Mesothelial cell of epicardium (in vitro differentiated cells): ENCODE measurements at regions not wholly inside any gene's neighbourhood (a gene's known extent, or its start where the extent isn't known, plus 50 kb on each side); places are given as distances from the start of the nearest gene placed in this dataset.
A peak's percentile ranks its signal among the peaks of the same experiment; 100 is the strongest.

Experiments
- DNase-seq, 2 experiments: peaks; one replicate each; pipeline ENCODE4 v3.0.0; 2021; ENCODE audit warnings: low spot score in 2 of 2; ENCODE audit not compliant: unreplicated experiment in 2 of 2
- H3K27ac Mint-ChIP-seq: 2 replicates; pipeline ENCODE4 v1.8.0; 2021; ENCODE audit warnings: mixed read lengths
- H3K27me3 Mint-ChIP-seq: 2 replicates; pipeline ENCODE4 v1.8.0; 2021; ENCODE audit warnings: low read depth, mixed read lengths
- H3K36me3 Mint-ChIP-seq: 2 replicates; pipeline ENCODE4 v1.8.0; 2021; ENCODE audit warnings: mixed read lengths
- H3K4me1 Mint-ChIP-seq: 2 replicates; pipeline ENCODE4 v1.8.0; 2021; ENCODE audit warnings: mixed read lengths
- H3K4me3 Mint-ChIP-seq: 2 replicates; pipeline ENCODE4 v1.8.0; 2021; ENCODE audit warnings: mild to moderate bottlenecking, moderate library complexity, mixed read lengths
- H3K9me3 Mint-ChIP-seq: 2 replicates; pipeline ENCODE4 v1.8.0; 2021; ENCODE audit warnings: mixed read lengths
- TF ChIP-seq, protein P1 (sequence below): fragments of 200-600 bp; sonication (generic); IDR thresholded peaks from one replicate; pipeline ENCODE4 v1.5.0; 2021; ENCODE audit warnings: antibody characterized with exemption; ENCODE audit not compliant: unreplicated experiment

DNA sequence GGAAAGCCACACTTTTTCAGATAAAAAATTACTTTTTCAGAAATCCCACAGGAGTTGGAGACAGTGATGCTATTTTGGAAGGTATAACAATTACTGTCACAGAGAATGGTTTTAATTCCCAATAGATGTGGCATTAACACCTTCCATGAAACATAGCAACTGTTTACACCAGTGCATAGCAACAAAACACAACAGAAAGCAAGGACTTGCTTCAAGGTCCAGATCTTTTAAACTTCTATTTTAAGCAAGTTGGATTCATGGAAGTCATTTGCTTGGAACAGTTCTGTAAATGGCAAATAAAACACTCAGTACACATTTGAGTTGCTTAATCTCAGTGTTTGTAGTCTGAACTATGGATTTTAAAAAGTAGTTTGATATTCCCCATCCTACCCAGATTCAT is 385.9 kb upstream of the SPRY2 start:
- Mint-ChIP-seq H3K36me3 (peaks cover 11% of the 10 kb centered on the region), H3K27me3 (no peaks in the 10 kb centered on the region), H3K4me3 (no peak overlapping the region), H3K9me3 (peaks cover 26% of the 10 kb centered on the region), H3K4me1 (peaks cover 10% of the 10 kb centered on the region), H3K27ac (no peak overlapping the region)
- TF ChIP-seq, protein P1, sequence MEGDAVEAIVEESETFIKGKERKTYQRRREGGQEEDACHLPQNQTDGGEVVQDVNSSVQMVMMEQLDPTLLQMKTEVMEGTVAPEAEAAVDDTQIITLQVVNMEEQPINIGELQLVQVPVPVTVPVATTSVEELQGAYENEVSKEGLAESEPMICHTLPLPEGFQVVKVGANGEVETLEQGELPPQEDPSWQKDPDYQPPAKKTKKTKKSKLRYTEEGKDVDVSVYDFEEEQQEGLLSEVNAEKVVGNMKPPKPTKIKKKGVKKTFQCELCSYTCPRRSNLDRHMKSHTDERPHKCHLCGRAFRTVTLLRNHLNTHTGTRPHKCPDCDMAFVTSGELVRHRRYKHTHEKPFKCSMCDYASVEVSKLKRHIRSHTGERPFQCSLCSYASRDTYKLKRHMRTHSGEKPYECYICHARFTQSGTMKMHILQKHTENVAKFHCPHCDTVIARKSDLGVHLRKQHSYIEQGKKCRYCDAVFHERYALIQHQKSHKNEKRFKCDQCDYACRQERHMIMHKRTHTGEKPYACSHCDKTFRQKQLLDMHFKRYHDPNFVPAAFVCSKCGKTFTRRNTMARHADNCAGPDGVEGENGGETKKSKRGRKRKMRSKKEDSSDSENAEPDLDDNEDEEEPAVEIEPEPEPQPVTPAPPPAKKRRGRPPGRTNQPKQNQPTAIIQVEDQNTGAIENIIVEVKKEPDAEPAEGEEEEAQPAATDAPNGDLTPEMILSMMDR = no peak
- no peak for DNase-seq

DNA sequence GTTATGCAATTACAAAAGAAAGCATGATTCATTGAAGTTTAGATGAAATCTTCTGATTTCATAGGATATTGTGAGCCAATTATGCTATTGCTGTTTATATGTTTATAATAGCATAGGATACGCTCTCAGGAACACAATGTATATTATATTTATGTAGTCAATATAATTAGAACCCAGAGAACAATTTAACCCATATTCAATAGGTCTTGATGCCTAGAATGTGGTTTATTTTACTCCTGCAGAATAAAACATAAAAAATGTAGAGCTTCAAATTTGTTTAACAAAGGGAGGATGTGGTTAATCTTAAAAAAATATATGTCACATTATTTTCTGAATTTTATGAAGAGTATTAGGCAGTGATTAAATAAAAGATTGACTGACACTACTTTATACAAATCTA is 380.8 kb upstream of the SPRY2 start:
- H3K27ac Mint-ChIP-seq = no peak overlapping the region
- DNase-seq = no peak
- TF ChIP-seq, protein P1 = no peak
- H3K9me3 Mint-ChIP-seq = peaks cover 3% of the 10 kb centered on the region
- no peaks in the 10 kb centered on the region for H3K36me3 Mint-ChIP-seq
- H3K4me3 Mint-ChIP-seq = no peak overlapping the region
- no peaks in the 10 kb centered on the region for H3K27me3 Mint-ChIP-seq
- peaks cover 4% of the 10 kb centered on the region for H3K4me1 Mint-ChIP-seq

DNA sequence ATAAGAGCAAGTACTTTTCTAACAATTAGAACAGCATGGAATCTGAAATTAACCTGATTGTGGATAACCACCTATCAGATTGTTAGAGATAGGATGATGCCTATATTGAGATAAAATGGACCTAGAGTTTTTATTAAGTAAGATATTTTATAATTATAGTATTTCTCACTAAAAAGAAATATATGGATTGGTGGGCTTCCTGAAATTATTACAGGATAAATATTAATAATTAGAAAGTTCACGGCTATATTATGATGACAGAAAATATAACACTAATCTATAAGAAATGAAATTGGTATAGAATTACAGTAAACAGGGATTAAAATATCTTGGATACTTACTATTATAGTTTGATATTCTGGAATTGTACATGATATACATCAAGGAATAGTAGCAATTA is 378.0 kb upstream of the SPRY2 start:
- Mint-ChIP-seq H3K4me3 (no peak overlapping the region), H3K27ac (no peak overlapping the region), H3K36me3 (peaks cover 2% of the 10 kb centered on the region), H3K9me3 (peaks cover 8% of the 10 kb centered on the region), H3K27me3 (no peaks in the 10 kb centered on the region), H3K4me1 (peaks cover 12% of the 10 kb centered on the region)
- no peak for DNase-seq
- TF ChIP-seq, protein P1 = no peak

DNA sequence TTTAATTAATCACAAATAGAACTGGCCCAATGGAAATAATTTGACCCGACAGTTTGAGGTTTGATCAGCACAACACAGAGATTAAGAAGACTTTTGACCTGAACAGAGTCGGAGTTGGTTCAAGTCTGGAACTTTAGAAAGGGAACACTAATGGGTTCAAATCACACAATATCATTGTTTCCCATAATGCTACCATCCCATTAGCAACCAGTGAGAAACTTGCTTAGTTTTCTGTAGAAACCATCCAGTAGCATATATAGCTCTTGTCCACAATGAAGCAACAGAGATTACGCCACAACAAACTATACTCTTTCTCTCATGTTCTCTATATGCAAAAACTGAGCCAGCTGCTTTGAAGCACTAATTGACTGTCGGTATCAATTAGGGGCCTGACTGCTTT is 376.9 kb upstream of the SPRY2 start:
- TF ChIP-seq, protein P1 = no peak
- H3K4me1 Mint-ChIP-seq = peaks cover 12% of the 10 kb centered on the region
- no peak overlapping the region for H3K27ac Mint-ChIP-seq
- no peak overlapping the region for H3K4me3 Mint-ChIP-seq
- H3K27me3 Mint-ChIP-seq = no peaks in the 10 kb centered on the region
- DNase-seq = no peak
- peaks cover 15% of the 10 kb centered on the region for H3K9me3 Mint-ChIP-seq
- H3K36me3 Mint-ChIP-seq = peaks cover 6% of the 10 kb centered on the region

DNA sequence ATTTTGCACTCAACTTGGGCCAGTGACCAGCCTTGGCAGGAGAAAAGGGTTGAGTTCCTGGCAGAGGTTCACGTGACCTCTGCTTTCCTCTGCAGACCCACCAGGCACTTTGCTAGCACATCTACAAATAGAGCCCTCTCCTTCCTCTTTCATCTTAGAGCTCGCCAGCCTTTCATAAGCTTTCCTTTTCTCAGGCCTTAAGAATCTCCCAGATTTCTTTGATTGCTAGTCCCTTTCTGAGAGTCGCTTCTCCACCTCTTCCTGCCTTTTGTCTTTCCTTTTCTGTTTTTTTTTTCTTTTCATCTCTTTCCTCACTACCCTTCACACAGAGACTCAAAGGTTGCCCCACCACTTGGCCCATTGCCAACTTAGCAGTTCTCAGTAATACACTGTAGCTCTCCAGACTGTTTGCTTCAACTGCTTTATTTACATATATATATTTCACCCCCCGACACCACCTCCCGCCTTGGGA is 375.7 kb upstream of the SPRY2 start:
- Mint-ChIP-seq H3K9me3 (peaks cover 15% of the 10 kb centered on the region), H3K27ac (peak overlapping the region; percentile 22), H3K4me1 (peaks cover 12% of the 10 kb centered on the region), H3K36me3 (peaks cover 6% of the 10 kb centered on the region), H3K4me3 (no peak overlapping the region), H3K27me3 (no peaks in the 10 kb centered on the region)
- DNase-seq = no peak
- TF ChIP-seq, protein P1 = no peak

DNA sequence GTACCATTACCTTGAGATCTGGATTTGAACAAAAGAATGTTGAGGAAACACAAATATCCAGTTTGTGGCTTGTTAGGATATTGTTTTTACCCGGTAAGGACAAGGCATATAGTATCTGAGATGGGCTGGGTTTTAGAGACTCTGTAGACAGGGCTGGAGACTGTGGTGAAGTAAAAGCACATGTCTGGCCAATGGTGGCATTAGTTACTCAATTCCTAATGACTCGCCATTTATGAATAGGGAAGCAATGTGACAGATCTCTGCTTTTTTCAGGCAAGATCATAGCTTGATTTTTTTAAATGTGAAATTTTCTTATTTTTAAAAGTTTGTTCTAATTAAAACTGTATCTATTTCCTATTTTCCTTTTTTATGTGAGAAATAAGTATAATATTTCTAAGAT is 371.1 kb upstream of the SPRY2 start:
- TF ChIP-seq, protein P1 = no peak
- H3K4me3 Mint-ChIP-seq = no peak overlapping the region
- H3K36me3 Mint-ChIP-seq = peaks cover 9% of the 10 kb centered on the region
- H3K9me3 Mint-ChIP-seq = peaks cover 15% of the 10 kb centered on the region
- no peak overlapping the region for H3K27ac Mint-ChIP-seq
- DNase-seq = no peak
- H3K27me3 Mint-ChIP-seq = no peaks in the 10 kb centered on the region
- H3K4me1 Mint-ChIP-seq = peaks cover 24% of the 10 kb centered on the region
